Stimulated activated CD4-positive, alpha-beta T cell treated with anti-CD3 and anti-CD28 coated beads, Interleukin-12 subunit alpha, Interleukin-12 subunit beta, amount 100 ng/mL, for 48 hours (primary cell): ENCODE measurements at regions not wholly inside any gene's neighbourhood (a gene's known extent, or its start where the extent isn't known, plus 50 kb on each side); places are given as distances from the start of the nearest gene placed in this dataset.

ENCODE experiments used
- DNase-seq, 3 donors: peaks; one replicate each; pipeline ENCODE4 v3.0.0-alpha.2; 2020; ENCODE audit warnings: low read depth in 2 of 3, low spot score in 1 of 3

DNA sequence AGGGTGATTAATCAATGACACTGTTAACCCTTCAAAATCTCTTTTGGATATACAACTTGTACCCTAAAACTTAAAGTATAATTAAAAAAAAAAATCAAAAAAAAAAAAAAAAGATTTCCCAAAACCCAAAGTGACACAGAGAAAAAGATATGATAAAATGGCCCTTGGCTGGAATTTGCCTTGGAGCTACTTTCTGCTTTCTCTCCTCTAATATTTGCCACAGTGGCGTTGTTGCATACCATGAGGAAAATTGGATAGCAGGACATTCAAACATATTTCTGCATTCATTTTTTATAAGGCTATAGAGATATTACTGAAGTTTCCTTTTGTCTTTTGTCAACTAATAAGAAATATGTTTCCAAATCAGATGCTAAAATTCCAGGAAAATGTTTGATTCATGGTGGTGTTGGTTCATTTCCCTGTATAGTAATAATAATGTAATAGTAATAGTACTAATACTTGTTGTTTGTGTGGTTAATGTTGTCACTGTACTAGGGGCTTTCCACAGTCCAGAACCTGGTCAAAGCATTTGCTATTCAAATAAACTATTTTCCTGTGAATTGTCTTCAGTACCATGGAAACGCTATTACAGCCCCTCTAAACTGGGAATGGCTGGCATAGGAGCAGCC lies 441.3 kb upstream of the THBS1 start:
- DNase-seq, result no peak

DNA sequence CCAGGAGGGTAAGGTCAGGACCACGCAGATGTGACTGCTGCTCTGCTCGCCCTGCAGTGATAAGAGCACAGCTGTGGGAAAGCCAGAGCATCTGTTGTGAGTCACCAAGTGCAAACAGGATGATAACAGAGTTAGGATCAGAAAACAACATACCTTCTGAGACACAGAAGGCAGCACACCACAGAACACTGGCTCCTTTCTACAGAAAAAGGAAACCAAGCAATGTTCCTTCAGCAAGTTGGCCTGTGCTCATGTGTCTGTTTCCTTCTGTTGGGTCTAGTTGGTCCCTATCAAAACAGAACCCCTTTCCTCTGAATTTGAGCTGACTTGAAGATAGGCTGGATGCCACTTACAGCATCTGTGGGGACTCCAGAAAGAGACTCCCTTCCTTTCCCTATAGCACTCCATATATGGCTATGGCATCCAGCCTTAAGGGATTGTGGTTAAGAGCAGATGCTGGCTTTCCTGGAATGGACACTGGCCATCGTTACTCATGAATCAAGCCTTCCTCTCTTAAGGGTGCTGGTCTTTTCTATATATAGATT lies 440.7 kb upstream of the THBS1 start:
- no peak for DNase-seq

DNA sequence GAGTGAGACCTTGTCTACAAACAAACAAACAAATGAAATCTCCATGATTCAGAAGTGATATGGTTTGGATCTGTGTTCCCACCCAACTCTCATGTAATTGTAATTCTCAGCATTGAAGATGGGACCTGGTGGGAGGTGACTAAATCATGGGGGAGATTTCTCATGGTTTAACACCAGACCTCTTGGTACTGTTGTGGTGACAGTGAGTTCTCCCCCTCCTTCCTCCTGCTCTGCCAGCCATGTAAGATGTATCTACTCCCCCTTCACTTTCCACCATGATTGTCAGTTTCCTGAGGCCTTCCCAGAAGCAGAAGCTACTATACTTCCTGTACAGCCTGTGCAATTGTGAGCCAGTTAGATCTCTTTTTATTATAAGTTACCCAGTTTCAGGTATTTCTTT lies 438.4 kb upstream of the THBS1 start:
- DNase-seq, result no peak

DNA sequence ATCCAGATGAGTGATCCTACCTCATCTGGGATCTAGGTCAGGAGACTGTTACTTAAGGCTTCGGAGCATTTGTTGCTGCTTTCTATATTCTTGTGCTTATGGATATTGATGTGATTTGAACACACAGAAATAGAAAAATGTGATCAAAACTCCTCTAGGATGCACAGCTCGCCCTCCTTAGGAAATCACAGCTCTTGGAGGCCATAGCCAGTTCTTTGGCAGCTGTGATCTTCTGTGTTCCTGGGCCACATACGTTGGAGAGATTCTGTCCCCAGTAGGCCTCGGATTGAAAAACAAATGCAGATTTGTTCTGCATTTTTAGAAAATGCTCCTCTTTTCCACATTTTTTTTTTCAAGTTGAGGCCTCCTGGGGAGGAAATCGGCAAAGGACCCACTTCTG lies 437.4 kb upstream of the THBS1 start:
- DNase-seq, result no peak

GRCh38 chr15:39144051-39144450 lies 436.8 kb upstream of the THBS1 start:
- no peak for DNase-seq

- DNase-seq, result no peak
Measured at GRCh38 chr15:39144613-39145499, 436.0 kb upstream of the THBS1 start.

DNA sequence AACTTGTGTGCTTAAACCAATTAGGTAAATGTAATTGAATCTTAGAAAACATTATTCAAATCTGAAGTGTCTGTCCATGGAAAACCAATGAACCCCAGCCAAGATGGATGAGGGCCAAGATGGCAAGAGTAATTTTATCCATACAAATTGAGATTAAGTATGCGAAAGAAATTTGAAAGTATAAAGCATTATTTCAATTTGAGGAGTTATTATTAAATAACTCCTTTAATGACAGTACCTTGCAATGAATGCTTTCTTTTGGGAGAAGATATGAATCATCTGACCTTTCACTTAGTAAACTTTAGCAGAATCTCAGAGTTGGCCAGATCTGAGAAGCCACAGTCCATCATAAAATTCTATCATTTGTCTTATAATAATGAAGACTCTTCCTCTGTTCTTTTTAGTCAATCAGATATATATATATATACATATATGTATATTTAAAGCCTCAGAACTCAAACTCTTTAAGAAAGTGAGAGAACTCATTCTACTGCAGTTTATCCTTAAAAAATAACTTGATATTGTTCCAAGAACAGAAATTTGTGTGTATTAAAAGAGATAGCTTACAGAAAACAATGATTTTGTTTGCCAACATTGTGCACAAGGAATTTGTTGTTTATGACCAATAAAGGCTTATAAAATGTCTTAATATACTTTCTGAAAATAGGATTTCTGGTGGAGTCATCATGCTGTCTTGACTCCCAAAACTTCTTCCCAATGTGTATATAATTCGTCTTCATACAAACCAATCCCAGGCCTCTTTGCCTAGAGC lies 434.8 kb upstream of the THBS1 start:
- no peak for DNase-seq

GRCh38 chr15:39149636-39150150 lies 431.2 kb upstream of the THBS1 start:
- DNase-seq, result no peak

DNA sequence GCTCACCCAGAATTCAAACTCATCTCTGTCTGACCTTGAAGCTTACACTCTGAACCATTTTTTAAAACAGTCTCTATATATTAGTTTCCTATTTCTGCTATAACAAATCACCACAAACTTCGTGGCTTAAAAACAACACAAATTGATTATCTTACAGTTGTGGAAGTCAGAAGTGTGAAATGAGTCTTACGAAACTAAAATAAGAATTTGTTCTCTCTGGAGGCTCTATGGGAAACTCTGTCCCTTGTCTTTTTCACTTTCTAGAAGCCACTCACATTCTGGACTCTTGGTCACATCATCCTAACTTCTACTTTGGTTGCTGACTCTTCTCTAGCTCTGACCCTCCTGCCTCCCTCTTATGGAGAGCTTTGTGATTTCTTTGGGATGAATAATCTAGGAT lies 429.3 kb upstream of the THBS1 start:
- DNase-seq, result no peak

DNA sequence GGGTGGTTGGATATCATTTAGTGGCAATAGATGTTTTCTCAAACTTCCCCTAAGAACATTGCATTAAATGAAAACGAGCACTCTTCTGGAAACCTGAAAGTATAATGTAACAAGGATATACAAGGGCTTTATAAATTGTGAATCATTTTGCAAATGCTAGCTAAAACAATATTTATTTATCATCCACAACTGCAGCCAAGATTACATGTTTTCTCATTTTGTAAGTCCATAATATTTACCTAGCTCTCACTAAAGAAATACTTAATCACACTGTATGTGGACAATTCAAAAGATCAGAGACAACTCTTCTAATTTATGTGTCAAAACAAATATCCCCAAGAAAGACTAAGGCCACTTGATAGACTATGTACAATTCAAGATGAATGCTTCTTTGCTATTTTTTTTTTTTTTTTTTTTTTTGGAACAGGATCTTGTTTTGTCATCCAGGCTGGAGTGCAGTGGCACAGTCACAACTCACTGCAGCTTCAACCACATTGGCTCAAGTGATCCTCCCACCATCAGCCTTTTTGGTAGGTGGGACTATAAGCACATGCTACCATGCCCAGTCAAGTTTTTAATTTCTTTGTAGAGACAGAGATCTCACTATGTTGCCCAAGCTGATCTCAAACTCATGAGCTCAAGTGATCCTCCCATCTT lies 427.7 kb upstream of the THBS1 start:
- no peak for DNase-seq

DNA sequence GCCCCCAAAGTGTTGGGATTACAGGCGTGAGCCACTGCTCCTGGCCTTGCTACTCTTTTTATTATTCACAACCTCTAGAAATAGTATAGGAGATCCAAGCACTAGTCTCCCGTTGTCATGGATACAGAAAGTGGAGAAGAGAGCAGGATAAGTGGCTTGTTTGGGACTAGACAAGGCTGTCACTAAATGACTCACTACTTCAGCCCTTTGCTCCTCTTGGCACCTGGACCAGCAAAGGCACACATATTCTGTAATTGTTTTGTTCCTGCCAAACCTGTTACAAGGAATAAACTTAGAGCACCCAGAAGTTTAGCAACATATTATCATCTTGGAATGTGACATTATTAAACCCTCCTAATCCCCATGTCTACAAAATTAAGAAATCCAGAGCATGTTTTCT lies 427.2 kb upstream of the THBS1 start:
- DNase-seq, result no peak

DNA sequence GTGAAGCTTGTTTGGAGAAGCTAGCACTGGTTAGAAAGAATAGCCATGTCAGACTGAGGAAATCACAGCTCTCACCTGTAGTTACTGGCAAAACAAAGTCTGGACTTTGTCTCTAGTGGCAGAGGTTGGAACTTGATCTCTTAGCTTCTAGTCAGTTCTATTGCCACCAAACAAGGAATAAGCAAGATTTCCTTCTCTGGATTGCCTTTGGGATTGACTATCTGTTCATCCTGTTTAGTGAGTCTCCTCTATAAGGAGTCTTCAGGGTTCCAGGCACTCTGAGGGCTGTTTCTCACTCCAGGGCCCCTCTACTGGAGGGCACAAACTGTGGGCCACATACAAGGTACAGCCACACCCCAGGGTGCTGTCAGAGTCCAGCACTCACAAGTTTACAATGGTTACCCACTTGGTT lies 426.6 kb upstream of the THBS1 start:
- DNase-seq, result no peak

GRCh38 chr15:39154776-39155175 lies 426.1 kb upstream of the THBS1 start:
- DNase-seq, result no peak

GRCh38 chr15:39156166-39156565 lies 424.7 kb upstream of the THBS1 start:
- no peak for DNase-seq

DNA sequence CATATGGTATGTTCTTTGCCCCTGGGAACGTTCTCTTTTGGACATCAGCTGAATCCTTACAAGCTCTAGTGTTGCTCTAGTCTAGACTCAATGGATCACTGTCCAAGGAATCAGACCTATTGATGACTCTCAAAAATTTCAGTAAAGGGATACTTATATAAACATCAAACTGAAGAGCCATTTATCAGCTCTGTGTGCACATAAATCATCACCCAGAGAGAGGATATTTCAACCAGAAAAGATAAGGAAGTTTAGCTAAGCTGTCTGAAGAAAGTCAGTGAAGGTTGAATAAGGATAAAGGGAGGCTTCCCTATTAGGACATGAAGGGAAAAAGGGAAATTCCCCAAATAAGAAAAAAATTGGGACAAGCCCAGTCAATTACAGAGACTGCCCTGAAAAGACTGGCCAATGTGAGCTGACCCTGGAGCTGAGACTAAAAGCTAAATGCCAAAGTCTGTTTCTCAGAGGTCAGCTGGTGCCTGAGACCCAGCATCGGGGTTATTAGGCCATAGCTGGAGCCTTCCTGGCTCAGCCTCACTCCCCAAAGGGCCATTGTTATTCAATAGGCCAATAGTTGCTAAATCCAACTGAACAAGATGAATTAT lies 424.1 kb upstream of the THBS1 start:
- DNase-seq, result no peak

- no peak for DNase-seq
Measured at GRCh38 chr15:39157882-39158281, 423.0 kb upstream of the THBS1 start.

- no peak for DNase-seq
Measured at GRCh38 chr15:39159833-39160232, 421.0 kb upstream of the THBS1 start.

- DNase-seq, result no peak
Measured at GRCh38 chr15:39161096-39161495, 419.8 kb upstream of the THBS1 start.

GRCh38 chr15:39165020-39165706 lies 415.7 kb upstream of the THBS1 start:
- no peak for DNase-seq
